ENCODE measurements at regions not wholly inside any gene's neighbourhood (a gene's known extent, or its start where the extent isn't known, plus 50 kb on each side); places are given as distances from the start of the nearest gene placed in this dataset.

DNA sequence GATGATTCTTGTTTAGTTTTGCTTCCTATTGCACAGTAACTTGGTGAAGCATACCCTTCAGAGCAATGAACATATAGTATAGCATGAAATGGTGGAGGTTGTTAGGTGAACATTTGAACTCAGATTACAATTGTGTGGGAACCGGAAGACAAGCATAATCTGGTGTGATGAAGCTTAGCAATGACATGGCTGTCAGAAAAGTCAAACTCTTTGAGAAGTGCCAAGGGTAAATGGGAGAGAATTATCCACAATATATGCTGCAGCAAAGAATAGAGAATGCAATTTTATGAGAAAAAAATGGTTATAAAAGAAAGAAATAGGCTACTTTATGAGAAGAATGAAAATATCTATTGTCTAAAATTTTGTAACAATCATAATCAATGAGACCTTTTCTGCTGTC lies 1536.7 kb downstream of the SI start:
- no peak overlapping the region for H3K4me3 Mint-ChIP-seq
- H3K36me3 Mint-ChIP-seq (ENCODE audit: insufficient read depth in 1 of 3, low read depth in 3 of 3): no peaks in the 10 kb centered on the region
- no CpG with 5 or more reads among the region's 1 CpG for WGBS (ENCODE audit: extremely low coverage, insufficient read length, low lambda C conversion rate)

More for the DNA sequence above, 1536.7 kb downstream of the SI start:
- Histone ChIP-seq H2AFZ (ENCODE audit: low read length) (no peak overlapping the region), H3K79me1 (ENCODE audit: insufficient read depth, low read depth, low read length, poor library complexity, severe bottlenecking) (no peaks in the 10 kb centered on the region), H3K4me1 (ENCODE audit: insufficient read depth, low read length) (no peaks in the 10 kb centered on the region), H3K18ac (ENCODE audit: insufficient read length, low read depth, low read length) (no peak overlapping the region), H3K14ac (ENCODE audit: insufficient read depth, low read length) (no peak overlapping the region), H3K9me3 (ENCODE audit: control insufficient read depth, low read depth, low read length) (no peaks in the 10 kb centered on the region), H3K27me3 (ENCODE audit: insufficient read depth, low read length) (no peaks in the 10 kb centered on the region), H3K27ac (ENCODE audit: insufficient read length, low read depth, low read length) (no peak overlapping the region), H3K4me2 (ENCODE audit: insufficient read depth, insufficient read length, low read length) (no peak overlapping the region), H2BK120ac (ENCODE audit: low read depth, low read length, poor library complexity, severe bottlenecking) (no peak overlapping the region), H4K5ac (ENCODE audit: insufficient read length, low read depth, low read length) (no peak overlapping the region), H3K9ac (ENCODE audit: extremely low read depth, insufficient read length, low read length) (no peak overlapping the region), H2AK5ac (ENCODE audit: insufficient read length, low read length) (no peak overlapping the region), H3K79me2 (ENCODE audit: insufficient read depth, low read length) (no peaks in the 10 kb centered on the region), H4K20me1 (ENCODE audit: control insufficient read depth, insufficient read depth, insufficient read length) (no peaks in the 10 kb centered on the region), H2BK12ac (ENCODE audit: insufficient read length, low read depth, low read length) (no peak overlapping the region), H4K8ac (replicated peaks; ENCODE audit: insufficient read length, low read depth, low read length) (no peak overlapping the region), H3K56ac (ENCODE audit: insufficient read length, low read depth, low read length) (no peak overlapping the region), H2BK20ac (ENCODE audit: low read depth, low read length, poor library complexity, severe bottlenecking) (no peak overlapping the region), H3K23me2 (ENCODE audit: insufficient read length, low read depth, low read length, poor library complexity, severe bottlenecking) (no peaks in the 10 kb centered on the region), H2BK15ac (ENCODE audit: low read depth, low read length) (no peak overlapping the region), H3K23ac (ENCODE audit: insufficient read length, low read depth, low read length) (no peak overlapping the region), H4K91ac (ENCODE audit: insufficient read length, low read depth, low read length) (no peak overlapping the region), H2BK5ac (ENCODE audit: insufficient read length, low read length) (no peak overlapping the region), H3K4ac (ENCODE audit: low read depth, low read length) (no peak overlapping the region), H3T11ph (ENCODE audit: low read length) (no peak overlapping the region)
- H3K27ac Mint-ChIP-seq: no peak overlapping the region
- H3K9me3 Mint-ChIP-seq: no peaks in the 10 kb centered on the region
- no peaks in the 10 kb centered on the region for H3K27me3 Mint-ChIP-seq (ENCODE audit: low read depth)
- TF ChIP-seq, protein P1, sequence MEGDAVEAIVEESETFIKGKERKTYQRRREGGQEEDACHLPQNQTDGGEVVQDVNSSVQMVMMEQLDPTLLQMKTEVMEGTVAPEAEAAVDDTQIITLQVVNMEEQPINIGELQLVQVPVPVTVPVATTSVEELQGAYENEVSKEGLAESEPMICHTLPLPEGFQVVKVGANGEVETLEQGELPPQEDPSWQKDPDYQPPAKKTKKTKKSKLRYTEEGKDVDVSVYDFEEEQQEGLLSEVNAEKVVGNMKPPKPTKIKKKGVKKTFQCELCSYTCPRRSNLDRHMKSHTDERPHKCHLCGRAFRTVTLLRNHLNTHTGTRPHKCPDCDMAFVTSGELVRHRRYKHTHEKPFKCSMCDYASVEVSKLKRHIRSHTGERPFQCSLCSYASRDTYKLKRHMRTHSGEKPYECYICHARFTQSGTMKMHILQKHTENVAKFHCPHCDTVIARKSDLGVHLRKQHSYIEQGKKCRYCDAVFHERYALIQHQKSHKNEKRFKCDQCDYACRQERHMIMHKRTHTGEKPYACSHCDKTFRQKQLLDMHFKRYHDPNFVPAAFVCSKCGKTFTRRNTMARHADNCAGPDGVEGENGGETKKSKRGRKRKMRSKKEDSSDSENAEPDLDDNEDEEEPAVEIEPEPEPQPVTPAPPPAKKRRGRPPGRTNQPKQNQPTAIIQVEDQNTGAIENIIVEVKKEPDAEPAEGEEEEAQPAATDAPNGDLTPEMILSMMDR (conservative IDR thresholded peaks at IDR 0.05): no peak
- H3K4me1 Mint-ChIP-seq: no peaks in the 10 kb centered on the region
- no peak for DNase-seq
